GM10266 (cell line): ENCODE measurements at regions not wholly inside any gene's neighbourhood (a gene's known extent, or its start where the extent isn't known, plus 50 kb on each side); places are given as distances from the start of the nearest gene placed in this dataset.
"Not testable (repeated sequence)": the region's sequence is repeated elsewhere in the genome, so short reads cannot be mapped to it uniquely, and the experiment has no call there.

Experiments
- DNase-seq: peaks from one replicate; pipeline ENCODE4 v3.0.0; 2012; ENCODE audit errors: extremely low spot score
- CTCF ChIP-seq: IDR thresholded peaks from 2 replicates; pipeline ENCODE4 v1.5.1; 2012; ENCODE audit warnings: mild to moderate bottlenecking, low read depth; ENCODE audit not compliant: control insufficient read depth, insufficient read depth; ENCODE audit errors: missing control alignments

GRCh38 chr1:43108080-43108479 lies 64.0 kb downstream of the EBNA1BP2 start:
- DNase-seq, result no peak
- TF ChIP-seq CTCF, result no peak

GRCh38 chr1:43107664-43108063 lies 64.4 kb downstream of the EBNA1BP2 start:
- no peak for DNase-seq
- no peak for TF ChIP-seq CTCF

DNA sequence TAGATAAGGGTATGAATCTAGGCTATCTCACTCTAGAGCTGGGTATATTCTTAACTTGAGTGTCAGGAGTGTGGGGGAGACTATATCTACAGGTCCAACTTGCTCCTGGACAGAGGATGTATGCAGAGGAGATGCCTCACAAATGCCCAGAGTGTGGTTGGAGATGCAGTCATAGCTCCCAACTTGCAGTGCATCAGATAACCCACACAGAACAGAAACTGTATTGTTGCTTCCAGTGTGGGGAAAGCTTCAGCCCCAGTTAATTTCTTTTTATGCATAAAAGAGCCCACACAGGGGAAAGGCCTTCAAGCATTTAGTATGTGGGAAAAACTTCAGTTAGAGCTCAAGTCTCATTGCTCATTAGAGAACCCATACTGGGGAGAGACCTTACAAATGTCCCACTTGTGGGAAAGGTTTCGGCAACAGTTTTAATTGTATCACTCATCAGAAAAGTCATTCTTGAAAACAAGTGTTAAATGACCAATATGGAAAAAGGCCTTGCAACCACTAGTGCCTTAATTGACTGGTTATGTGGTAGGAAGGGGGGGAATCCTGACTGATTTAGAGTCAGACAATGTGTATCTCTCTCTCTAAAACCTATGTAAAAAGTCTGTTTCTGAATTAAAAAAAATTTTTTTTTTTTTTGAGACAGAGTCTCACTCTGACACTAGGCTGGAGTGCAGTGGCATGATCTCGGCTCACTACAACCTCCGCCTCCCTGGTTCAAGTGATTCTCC lies 67.9 kb downstream of the EBNA1BP2 start:
- TF ChIP-seq CTCF, result no peak
- DNase-seq, result no peak

- no peak for DNase-seq
- no peak for TF ChIP-seq CTCF
These were observed 71.0 kb downstream of the EBNA1BP2 start for GRCh38 chr1:43101061-43101460.

DNA sequence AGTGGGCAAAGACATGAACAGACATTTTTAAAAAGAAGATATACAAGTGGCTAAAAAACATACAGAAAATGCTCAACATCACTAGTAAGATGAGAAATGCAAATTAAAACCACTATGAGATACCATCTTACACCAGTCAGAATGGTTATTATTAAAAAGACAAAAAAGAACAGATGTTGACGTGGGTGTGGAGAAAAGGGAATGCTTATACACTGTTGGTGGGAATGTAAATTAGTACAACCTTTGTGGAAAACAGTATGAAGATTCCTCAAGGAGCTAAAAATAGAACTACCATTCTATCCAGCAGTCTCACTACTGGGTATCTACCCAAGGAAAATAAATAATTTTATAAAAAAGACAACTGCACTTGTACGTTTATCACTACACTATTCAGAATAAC lies 73.9 kb downstream of the EBNA1BP2 start:
- DNase-seq, result no peak
- TF ChIP-seq CTCF, result no peak

GRCh38 chr1:43096528-43096927 lies 75.6 kb downstream of the EBNA1BP2 start:
- DNase-seq, result not testable (repeated sequence)

DNA sequence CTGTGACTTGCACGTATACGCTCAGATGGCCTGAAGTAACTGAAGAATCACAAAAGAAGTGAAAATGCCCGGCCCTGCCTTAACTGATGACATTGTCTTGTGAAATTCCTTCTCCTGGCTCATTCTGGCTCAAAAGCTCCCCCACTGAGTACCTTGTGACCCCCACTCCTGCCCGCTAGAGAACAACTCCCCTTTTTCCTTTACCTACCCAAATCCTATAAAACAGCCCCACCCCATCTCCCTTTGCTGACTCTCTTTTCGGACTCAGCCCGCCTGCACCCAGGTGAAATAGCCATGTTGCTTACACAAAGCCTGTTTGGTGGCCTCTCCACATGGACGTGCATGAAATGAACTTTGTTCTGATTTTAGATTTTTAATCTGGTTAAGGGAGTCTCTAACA lies 81.3 kb downstream of the EBNA1BP2 start:
- not testable (repeated sequence) for DNase-seq

- not testable (repeated sequence) for DNase-seq
These were observed 81.9 kb downstream of the EBNA1BP2 start for GRCh38 chr1:43090157-43090556.

DNA sequence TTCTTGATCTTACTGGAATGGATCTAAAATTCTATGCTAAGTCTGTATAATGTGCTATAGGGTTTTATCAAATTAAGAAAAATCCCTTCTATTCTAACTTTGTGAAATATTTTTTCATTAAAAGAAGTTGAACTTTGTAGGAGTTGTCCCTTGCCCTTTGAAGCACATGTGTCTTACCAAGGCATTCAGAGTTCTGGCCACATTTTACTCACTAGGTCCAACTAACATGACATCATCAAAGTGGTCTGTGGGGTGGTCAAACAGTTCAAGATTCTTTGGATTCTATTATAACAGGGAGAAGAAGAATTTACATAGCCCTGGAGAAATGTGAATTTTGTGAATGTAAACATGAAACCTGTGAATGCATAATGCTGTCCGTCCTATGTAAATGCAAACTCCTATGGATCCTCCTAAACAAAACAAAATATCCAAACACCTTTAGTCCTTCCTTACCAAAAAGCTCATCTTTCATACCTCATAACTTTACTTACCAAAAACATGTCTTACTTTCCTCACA lies 88.7 kb downstream of the EBNA1BP2 start:
- no peak for DNase-seq
- no peak for TF ChIP-seq CTCF
